HEK293 (cell line): ENCODE measurements at regions not wholly inside any gene's neighbourhood (a gene's known extent, or its start where the extent isn't known, plus 50 kb on each side); places are given as distances from the start of the nearest gene placed in this dataset.

Experiments
- CTCF ChIP-seq: fragments of 450-650 bp; formaldehyde crosslinking; IDR thresholded peaks from 2 replicates; pipeline ENCODE4 v1.5.1; 2016; ENCODE audit warnings: missing biosample characterization, missing genetic modification characterization
- ELK4 ChIP-seq: IDR thresholded peaks from 2 replicates; pipeline ENCODE4 v1.6.1; 2011; ENCODE audit warnings: mild to moderate bottlenecking, low read depth, low read length, borderline replicate concordance
- PRDM4 ChIP-seq: fragments of 450-650 bp; formaldehyde crosslinking; IDR thresholded peaks from 2 replicates; pipeline ENCODE4 v1.5.1; 2017; ENCODE audit warnings: missing biosample characterization, missing genetic modification characterization
- ZNF221 ChIP-seq: fragments of 450-650 bp; formaldehyde crosslinking; IDR thresholded peaks from 2 replicates; pipeline ENCODE4 v1.5.1; 2017; ENCODE audit warnings: missing biosample characterization, missing genetic modification characterization, borderline replicate concordance
- ZNF239 ChIP-seq: fragments of 450-650 bp; formaldehyde crosslinking; IDR thresholded peaks from 2 replicates; pipeline ENCODE4 v1.5.1; 2016; ENCODE audit warnings: missing biosample characterization, missing genetic modification characterization
- TF ChIP-seq, protein P1 (sequence below): fragments of 450-650 bp; formaldehyde crosslinking; IDR thresholded peaks from 2 replicates; pipeline ENCODE4 v1.5.1; 2017; ENCODE audit warnings: missing biosample characterization, missing genetic modification characterization
- TF ChIP-seq, protein P2 (sequence below): fragments of 450-650 bp; formaldehyde crosslinking; IDR thresholded peaks from 2 replicates; pipeline ENCODE4 v1.5.1; 2016; ENCODE audit warnings: missing biosample characterization, missing genetic modification characterization, low read depth

GRCh38 chr20:53763707-53764414 lies 170.2 kb upstream of the ZNF217 start:
- TF ChIP-seq, protein P1, sequence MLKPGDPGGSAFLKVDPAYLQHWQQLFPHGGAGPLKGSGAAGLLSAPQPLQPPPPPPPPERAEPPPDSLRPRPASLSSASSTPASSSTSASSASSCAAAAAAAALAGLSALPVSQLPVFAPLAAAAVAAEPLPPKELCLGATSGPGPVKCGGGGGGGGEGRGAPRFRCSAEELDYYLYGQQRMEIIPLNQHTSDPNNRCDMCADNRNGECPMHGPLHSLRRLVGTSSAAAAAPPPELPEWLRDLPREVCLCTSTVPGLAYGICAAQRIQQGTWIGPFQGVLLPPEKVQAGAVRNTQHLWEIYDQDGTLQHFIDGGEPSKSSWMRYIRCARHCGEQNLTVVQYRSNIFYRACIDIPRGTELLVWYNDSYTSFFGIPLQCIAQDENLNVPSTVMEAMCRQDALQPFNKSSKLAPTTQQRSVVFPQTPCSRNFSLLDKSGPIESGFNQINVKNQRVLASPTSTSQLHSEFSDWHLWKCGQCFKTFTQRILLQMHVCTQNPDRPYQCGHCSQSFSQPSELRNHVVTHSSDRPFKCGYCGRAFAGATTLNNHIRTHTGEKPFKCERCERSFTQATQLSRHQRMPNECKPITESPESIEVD (tag by site-specific recombination), result no peak
- TF ChIP-seq CTCF (tag by site-specific recombination) (no peak), ZNF221 (no peak), ZNF239 (tag by site-specific recombination) (no peak), PRDM4 (no peak), ELK4 (no peak)
- TF ChIP-seq, protein P2, sequence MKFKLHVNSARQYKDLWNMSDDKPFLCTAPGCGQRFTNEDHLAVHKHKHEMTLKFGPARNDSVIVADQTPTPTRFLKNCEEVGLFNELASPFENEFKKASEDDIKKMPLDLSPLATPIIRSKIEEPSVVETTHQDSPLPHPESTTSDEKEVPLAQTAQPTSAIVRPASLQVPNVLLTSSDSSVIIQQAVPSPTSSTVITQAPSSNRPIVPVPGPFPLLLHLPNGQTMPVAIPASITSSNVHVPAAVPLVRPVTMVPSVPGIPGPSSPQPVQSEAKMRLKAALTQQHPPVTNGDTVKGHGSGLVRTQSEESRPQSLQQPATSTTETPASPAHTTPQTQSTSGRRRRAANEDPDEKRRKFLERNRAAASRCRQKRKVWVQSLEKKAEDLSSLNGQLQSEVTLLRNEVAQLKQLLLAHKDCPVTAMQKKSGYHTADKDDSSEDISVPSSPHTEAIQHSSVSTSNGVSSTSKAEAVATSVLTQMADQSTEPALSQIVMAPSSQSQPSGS, result peak; percentile 86
